Breast epithelium (tissue), 3 donors: ENCODE measurements at regions not wholly inside any gene's neighbourhood (a gene's known extent, or its start where the extent isn't known, plus 50 kb on each side); places are given as distances from the start of the nearest gene placed in this dataset.

Experiments
- POLR2A ChIP-seq: fragments of 450-650 bp; IDR thresholded peaks from one replicate; pipeline ENCODE4 v1.6.1; 2016; ENCODE audit warnings: antibody characterized with exemption, mild to moderate bottlenecking, moderate library complexity
- POLR2AphosphoS5 ChIP-seq, 3 donors: sonication (generic); formaldehyde crosslinking; IDR thresholded peaks; one replicate each; pipeline ENCODE4 v1.6.1; 2017; ENCODE audit warnings: antibody characterized with exemption in 3 of 3
- TF ChIP-seq, protein P1 (sequence below), 3 donors: fragments of 450-650 bp; IDR thresholded peaks; one replicate each; pipeline ENCODE4 v1.5.1; 2016 to 2017; ENCODE audit warnings: antibody characterized with exemption in 3 of 3, mild to moderate bottlenecking in 3 of 3, moderate library complexity in 3 of 3

DNA sequence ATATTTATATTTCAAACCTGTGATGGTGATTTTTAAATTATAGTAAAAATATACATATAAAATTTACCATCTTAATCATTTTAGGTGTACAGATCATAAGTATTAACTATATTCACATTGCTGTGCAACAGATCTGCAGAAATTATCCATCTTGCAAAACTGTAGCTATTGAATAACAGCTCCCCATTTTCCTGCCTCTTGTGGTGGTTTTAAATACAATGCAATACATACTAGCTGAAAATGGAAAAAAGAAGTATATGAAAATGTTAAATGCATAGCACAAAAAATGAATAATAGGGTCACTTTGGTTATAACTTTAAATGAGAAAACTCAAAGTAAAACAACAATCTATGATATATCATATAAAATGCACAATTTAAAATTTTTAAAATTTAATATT lies 130.9 kb upstream of the VPREB1 start:
- TF ChIP-seq, protein P1, sequence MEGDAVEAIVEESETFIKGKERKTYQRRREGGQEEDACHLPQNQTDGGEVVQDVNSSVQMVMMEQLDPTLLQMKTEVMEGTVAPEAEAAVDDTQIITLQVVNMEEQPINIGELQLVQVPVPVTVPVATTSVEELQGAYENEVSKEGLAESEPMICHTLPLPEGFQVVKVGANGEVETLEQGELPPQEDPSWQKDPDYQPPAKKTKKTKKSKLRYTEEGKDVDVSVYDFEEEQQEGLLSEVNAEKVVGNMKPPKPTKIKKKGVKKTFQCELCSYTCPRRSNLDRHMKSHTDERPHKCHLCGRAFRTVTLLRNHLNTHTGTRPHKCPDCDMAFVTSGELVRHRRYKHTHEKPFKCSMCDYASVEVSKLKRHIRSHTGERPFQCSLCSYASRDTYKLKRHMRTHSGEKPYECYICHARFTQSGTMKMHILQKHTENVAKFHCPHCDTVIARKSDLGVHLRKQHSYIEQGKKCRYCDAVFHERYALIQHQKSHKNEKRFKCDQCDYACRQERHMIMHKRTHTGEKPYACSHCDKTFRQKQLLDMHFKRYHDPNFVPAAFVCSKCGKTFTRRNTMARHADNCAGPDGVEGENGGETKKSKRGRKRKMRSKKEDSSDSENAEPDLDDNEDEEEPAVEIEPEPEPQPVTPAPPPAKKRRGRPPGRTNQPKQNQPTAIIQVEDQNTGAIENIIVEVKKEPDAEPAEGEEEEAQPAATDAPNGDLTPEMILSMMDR (IDR thresholded peaks at IDR 0.05): no peak
- TF ChIP-seq POLR2A: no peak
- no peak for TF ChIP-seq POLR2AphosphoS5 (IDR thresholded peaks at IDR 0.05)
